ENCODE measurements at regions not wholly inside any gene's neighbourhood (a gene's known extent, or its start where the extent isn't known, plus 50 kb on each side); places are given as distances from the start of the nearest gene placed in this dataset.

GRCh38 chr5:106675687-106676086, 995.0 kb downstream of the EFNA5 start:
- H3K9me3 ChIP-seq = no peaks in the 10 kb centered on the region
- CTCF ChIA-PET = no interaction called here
- no peaks in the 10 kb centered on the region for H4K20me1 ChIP-seq (ENCODE audit: insufficient read depth)
- no peaks in the 10 kb centered on the region for H3K9me2 ChIP-seq
- no peaks in the 10 kb centered on the region for H3K4me1 ChIP-seq (ENCODE audit: control insufficient read depth in 1 of 2, insufficient read depth in 2 of 2, low read depth in 1 of 2, low read length in 1 of 2)
- H3K79me2 ChIP-seq (ENCODE audit: insufficient read depth) = no peaks in the 10 kb centered on the region
- DNase-seq = no peak
- no peaks in the 10 kb centered on the region for H3K27me3 ChIP-seq (ENCODE audit: insufficient read depth)
- H3K36me3 ChIP-seq (replicated peaks in 1 of 2; ENCODE audit: control insufficient read depth in 1 of 2, insufficient read depth in 2 of 2, low read length in 1 of 2) = no peaks in the 10 kb centered on the region
- no peak overlapping the region for H3K27ac ChIP-seq (ENCODE audit: low read depth in 2 of 2, low read length in 1 of 2)
- no peak overlapping the region for H3K9ac ChIP-seq
- TF ChIP-seq FOXJ3 (CRISPR knock-in tag; IDR thresholded peaks at IDR 0.05) = no peak
- TF ChIP-seq IRF3 (IDR thresholded peaks at IDR 0.05; ENCODE audit: low read depth, low read length) = no peak
- TF ChIP-seq POLR2AphosphoS5 (IDR thresholded peaks at IDR 0.05; ENCODE audit: low read depth, low read length) = no peak
- TF ChIP-seq NFIC (IDR thresholded peaks at IDR 0.05; ENCODE audit: borderline replicate concordance) = no peak
- no peak for TF ChIP-seq EZH2phosphoT487 (IDR thresholded peaks at IDR 0.05; ENCODE audit: borderline replicate concordance, low read depth)
- no peak for TF ChIP-seq TAF1 (IDR thresholded peaks at IDR 0.05; ENCODE audit: borderline replicate concordance, low read depth, low read length)
- no peak for TF ChIP-seq NRF1 (IDR thresholded peaks at IDR 0.05; ENCODE audit: low read depth, low read length)
- WGBS (ENCODE audit: low lambda C conversion rate) = 8% methylated on average over 1 of the region's 1 CpG
- no peak overlapping the region for H3K4me3 ChIP-seq (ENCODE audit: low read depth in 2 of 2, low read length in 1 of 2)
- POLR2A ChIA-PET = no interaction called here
- H2AFZ ChIP-seq (ENCODE audit: low read depth) = no peak overlapping the region
- H3K4me2 ChIP-seq = no peak overlapping the region
- no peaks in the 10 kb centered on the region for H3F3A ChIP-seq (replicated peaks; ENCODE audit: insufficient read depth)

- WGBS (ENCODE audit: low lambda C conversion rate) = 94% methylated on average over 1 of the region's 1 CpG
- no peak overlapping the region for H3K4me2 ChIP-seq
These were observed 996.8 kb downstream of the EFNA5 start for GRCh38 chr5:106673941-106674340.

More at GRCh38 chr5:106673941-106674340, 996.8 kb downstream of the EFNA5 start:
- H3K27ac ChIP-seq (ENCODE audit: low read depth in 2 of 2, low read length in 1 of 2) = no peak overlapping the region
- no peaks in the 10 kb centered on the region for H3K4me1 ChIP-seq (ENCODE audit: control insufficient read depth in 1 of 2, insufficient read depth in 2 of 2, low read depth in 1 of 2, low read length in 1 of 2)
- H3K9ac ChIP-seq = no peak overlapping the region
- H3K9me3 ChIP-seq = no peaks in the 10 kb centered on the region
- H3K79me2 ChIP-seq (ENCODE audit: insufficient read depth) = no peaks in the 10 kb centered on the region
- H3K27me3 ChIP-seq (ENCODE audit: insufficient read depth) = no peaks in the 10 kb centered on the region
- CTCF ChIA-PET = no interaction called here
- no peaks in the 10 kb centered on the region for H3K9me2 ChIP-seq
- no peaks in the 10 kb centered on the region for H3F3A ChIP-seq (replicated peaks; ENCODE audit: insufficient read depth)
- no peak overlapping the region for H3K4me3 ChIP-seq (ENCODE audit: low read depth in 2 of 2, low read length in 1 of 2)
- no peaks in the 10 kb centered on the region for H4K20me1 ChIP-seq (ENCODE audit: insufficient read depth)
- no peak overlapping the region for H2AFZ ChIP-seq (ENCODE audit: low read depth)
- no peak for TF ChIP-seq EZH2phosphoT487 (IDR thresholded peaks at IDR 0.05; ENCODE audit: borderline replicate concordance, low read depth)
- no peak for TF ChIP-seq POLR2AphosphoS5 (IDR thresholded peaks at IDR 0.05; ENCODE audit: low read depth, low read length)
- no peak for TF ChIP-seq ZBTB33 (IDR thresholded peaks at IDR 0.05; ENCODE audit: borderline replicate concordance, low read depth)
- no peak for TF ChIP-seq GATA2 (CRISPR knock-in tag; IDR thresholded peaks at IDR 0.05)
- no peak for TF ChIP-seq FOXM1 (IDR thresholded peaks at IDR 0.05; ENCODE audit: low read depth)
- no peak for TF ChIP-seq JUND (IDR thresholded peaks at IDR 0.05)
- TF ChIP-seq TEAD4 (IDR thresholded peaks at IDR 0.05; ENCODE audit: borderline replicate concordance, insufficient read depth) = no peak
- no peak for TF ChIP-seq YY1 (IDR thresholded peaks at IDR 0.05; ENCODE audit: low read depth)
- no peak for TF ChIP-seq CTCF (IDR thresholded peaks at IDR 0.05)
- no peak for TF ChIP-seq RFX5 (IDR thresholded peaks at IDR 0.05; ENCODE audit: low read length)
- no peak for TF ChIP-seq FOSL2 (IDR thresholded peaks at IDR 0.05; ENCODE audit: borderline replicate concordance, low read depth)
- no peak for TF ChIP-seq EP300 (IDR thresholded peaks at IDR 0.05; ENCODE audit: borderline replicate concordance in 1 of 2, low read depth in 1 of 2, low read length in 1 of 2)
- no peak for TF ChIP-seq TCF12 (IDR thresholded peaks at IDR 0.05)
- TF ChIP-seq NFIC (IDR thresholded peaks at IDR 0.05; ENCODE audit: borderline replicate concordance) = no peak
- no peak for TF ChIP-seq GABPA (IDR thresholded peaks at IDR 0.05; ENCODE audit: low read depth)
- POLR2A ChIA-PET = no interaction called here
- H3K36me3 ChIP-seq (replicated peaks in 1 of 2; ENCODE audit: control insufficient read depth in 1 of 2, insufficient read depth in 2 of 2, low read length in 1 of 2) = no peaks in the 10 kb centered on the region
- DNase-seq = no peak
